ENCODE measurements at regions not wholly inside any gene's neighbourhood (a gene's known extent, or its start where the extent isn't known, plus 50 kb on each side); places are given as distances from the start of the nearest gene placed in this dataset.
"Not testable (repeated sequence)": the region's sequence is repeated elsewhere in the genome, so short reads cannot be mapped to it uniquely, and the experiment has no call there.

GRCh38 chr7:91473619-91474018 lies 209.4 kb downstream of the FZD1 start:
- no peak for DNase-seq

GRCh38 chr7:91474074-91474473 lies 209.8 kb downstream of the FZD1 start:
- no peak for DNase-seq

GRCh38 chr7:91480470-91480869 lies 216.2 kb downstream of the FZD1 start:
- DNase-seq = not testable (repeated sequence)

GRCh38 chr7:91491868-91492267 lies 227.6 kb downstream of the FZD1 start:
- no peak for DNase-seq

- DNase-seq = no peak
Measured at GRCh38 chr7:91492317-91492716, 228.1 kb downstream of the FZD1 start.

GRCh38 chr7:91492773-91493172 lies 228.5 kb downstream of the FZD1 start:
- no peak for DNase-seq

- no peak for DNase-seq
Measured at GRCh38 chr7:91494450-91494849, 230.2 kb downstream of the FZD1 start.

GRCh38 chr7:91496251-91496820 lies 232.1 kb downstream of the FZD1 start:
- DNase-seq = no peak

GRCh38 chr7:91497277-91497676 lies 233.0 kb downstream of the FZD1 start:
- not testable (repeated sequence) for DNase-seq

- peak; percentile 47 for DNase-seq
Measured at GRCh38 chr7:91503934-91504555, 239.8 kb downstream of the FZD1 start.

- no peak for DNase-seq
Measured at GRCh38 chr7:91504919-91505318, 240.7 kb downstream of the FZD1 start.

GRCh38 chr7:91506966-91507365 lies 242.7 kb downstream of the FZD1 start:
- not testable (repeated sequence) for DNase-seq

GRCh38 chr7:91511861-91512260 lies 247.6 kb downstream of the FZD1 start:
- not testable (repeated sequence) for DNase-seq

GRCh38 chr7:91512958-91513357 lies 248.7 kb downstream of the FZD1 start:
- no peak for DNase-seq

- no peak for DNase-seq
Measured at GRCh38 chr7:91514591-91514990, 250.4 kb downstream of the FZD1 start.

GRCh38 chr7:91515961-91516360 lies 251.7 kb downstream of the FZD1 start:
- DNase-seq = no peak

GRCh38 chr7:91517201-91517785 lies 253.1 kb downstream of the FZD1 start:
- peak; percentile 55 for DNase-seq

GRCh38 chr7:91518058-91518457 lies 253.8 kb downstream of the FZD1 start:
- DNase-seq = no peak

GRCh38 chr7:91519241-91520158 lies 255.3 kb downstream of the FZD1 start:
- DNase-seq = no peak

- DNase-seq = peak; percentile 78
Measured at GRCh38 chr7:91520645-91521044, 256.4 kb downstream of the FZD1 start.

GRCh38 chr7:91526404-91526803 lies 262.2 kb downstream of the FZD1 start:
- DNase-seq = no peak

GRCh38 chr7:91527460-91527859 lies 263.2 kb downstream of the FZD1 start:
- no peak for DNase-seq

- no peak for DNase-seq
Measured at GRCh38 chr7:91533996-91534395, 269.8 kb downstream of the FZD1 start.
